NCI-H1436 treated with DMSO at 0.1 percent for 48 hours (cell line): ENCODE measurements at regions not wholly inside any gene's neighbourhood (a gene's known extent, or its start where the extent isn't known, plus 50 kb on each side); places are given as distances from the start of the nearest gene placed in this dataset.
"Not testable (repeated sequence)": the region's sequence is repeated elsewhere in the genome, so short reads cannot be mapped to it uniquely, and the experiment has no call there.

Source experiments
- DNase-seq: peaks from one replicate; lab custom pipeline; 2025; lab: John Stamatoyannopoulos, UW

- DNase-seq: no peak
These were observed 71.8 kb upstream of the ZNF184 start for GRCh38 chr6:27544612-27545260.

GRCh38 chr6:27544135-27544534, 71.2 kb upstream of the ZNF184 start:
- not testable (repeated sequence) for DNase-seq

GRCh38 chr6:27542485-27542884, 69.6 kb upstream of the ZNF184 start:
- DNase-seq: no peak

GRCh38 chr6:27541933-27542297, 69.0 kb upstream of the ZNF184 start:
- DNase-seq: no peak

GRCh38 chr6:27541212-27541932, 68.5 kb upstream of the ZNF184 start:
- DNase-seq: no peak

- no peak for DNase-seq
These were observed 66.6 kb upstream of the ZNF184 start for GRCh38 chr6:27539551-27539950.

GRCh38 chr6:27532820-27533538, 60.1 kb upstream of the ZNF184 start:
- DNase-seq: no peak

- DNase-seq: no peak
These were observed 59.0 kb upstream of the ZNF184 start for GRCh38 chr6:27531772-27532459.

GRCh38 chr6:27529796-27530195, 56.9 kb upstream of the ZNF184 start:
- DNase-seq: not testable (repeated sequence)

- no peak for DNase-seq
These were observed 55.8 kb upstream of the ZNF184 start for GRCh38 chr6:27528714-27529113.
